Upper lobe of right lung (tissue), 1 donor: ENCODE measurements at regions not wholly inside any gene's neighbourhood (a gene's known extent, or its start where the extent isn't known, plus 50 kb on each side); places are given as distances from the start of the nearest gene placed in this dataset.

ENCODE experiments used
- ATAC-seq: fragments of 200-7000 bp; cut with Tn5 transposase; one replicate; pipeline ENCODE4 v1.9.1; 2020; ENCODE audit warnings: mild to moderate bottlenecking, moderate library complexity
- DNase-seq: peaks from one replicate; pipeline ENCODE4 v3.0.0-alpha.2; 2020
- H3K27ac ChIP-seq: fragments of 200-600 bp; one replicate; pipeline ENCODE4 v1.8.0; 2022
- H3K27me3 ChIP-seq: fragments of 200-600 bp; one replicate; pipeline ENCODE4 v1.8.0; 2022; ENCODE audit warnings: mild to moderate bottlenecking
- H3K36me3 ChIP-seq: fragments of 200-600 bp; one replicate; pipeline ENCODE4 v1.8.0; 2022
- H3K4me1 ChIP-seq: fragments of 200-600 bp; one replicate; pipeline ENCODE4 v1.8.0; 2022
- H3K4me3 ChIP-seq: fragments of 200-600 bp; one replicate; pipeline ENCODE4 v1.8.0; 2022; ENCODE audit warnings: mild to moderate bottlenecking
- H3K9me3 ChIP-seq: fragments of 200-600 bp; one replicate; pipeline ENCODE4 v1.8.0; 2022
- intact Hi-C: fragments of 100-400 bp; cut with DNase I; formaldehyde crosslinking; loops from one replicate; pipeline ENCODE4 v1.11.0; 2022
- TF ChIP-seq, protein P1 (sequence below): fragments of 200-600 bp; IDR thresholded peaks from one replicate; pipeline ENCODE4 v1.8.0; 2022; ENCODE audit warnings: antibody characterized with exemption
- donor health status: DM: no; HTN: yes; CAD: no; lungs with severe emphysema.

DNA sequence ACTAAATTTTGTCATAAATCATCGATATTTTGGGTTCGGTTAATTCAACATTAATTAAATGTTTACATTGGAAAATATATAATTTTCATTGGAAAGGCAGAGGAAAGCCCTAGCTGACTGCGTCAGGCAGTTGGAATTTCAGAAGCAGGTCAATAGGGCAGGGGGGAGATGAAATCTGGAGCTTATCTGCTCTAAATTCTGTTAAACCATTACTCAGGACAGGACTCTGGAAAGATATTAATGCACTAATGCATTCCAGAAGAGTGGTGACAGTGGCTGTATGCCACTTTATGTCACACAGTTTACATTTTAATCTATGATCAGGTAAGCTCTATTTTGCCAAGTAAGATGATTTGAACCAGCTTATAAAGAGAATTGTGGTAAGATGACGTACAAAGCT lies 153.0 kb upstream of the B3GALT2 start:
- TF ChIP-seq, protein P1, sequence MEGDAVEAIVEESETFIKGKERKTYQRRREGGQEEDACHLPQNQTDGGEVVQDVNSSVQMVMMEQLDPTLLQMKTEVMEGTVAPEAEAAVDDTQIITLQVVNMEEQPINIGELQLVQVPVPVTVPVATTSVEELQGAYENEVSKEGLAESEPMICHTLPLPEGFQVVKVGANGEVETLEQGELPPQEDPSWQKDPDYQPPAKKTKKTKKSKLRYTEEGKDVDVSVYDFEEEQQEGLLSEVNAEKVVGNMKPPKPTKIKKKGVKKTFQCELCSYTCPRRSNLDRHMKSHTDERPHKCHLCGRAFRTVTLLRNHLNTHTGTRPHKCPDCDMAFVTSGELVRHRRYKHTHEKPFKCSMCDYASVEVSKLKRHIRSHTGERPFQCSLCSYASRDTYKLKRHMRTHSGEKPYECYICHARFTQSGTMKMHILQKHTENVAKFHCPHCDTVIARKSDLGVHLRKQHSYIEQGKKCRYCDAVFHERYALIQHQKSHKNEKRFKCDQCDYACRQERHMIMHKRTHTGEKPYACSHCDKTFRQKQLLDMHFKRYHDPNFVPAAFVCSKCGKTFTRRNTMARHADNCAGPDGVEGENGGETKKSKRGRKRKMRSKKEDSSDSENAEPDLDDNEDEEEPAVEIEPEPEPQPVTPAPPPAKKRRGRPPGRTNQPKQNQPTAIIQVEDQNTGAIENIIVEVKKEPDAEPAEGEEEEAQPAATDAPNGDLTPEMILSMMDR: no peak
- Histone ChIP-seq H3K27me3 (no peaks in the 10 kb centered on the region), H3K4me3 (no peak overlapping the region), H3K36me3 (no peaks in the 10 kb centered on the region), H3K27ac (no peak overlapping the region), H3K4me1 (no peaks in the 10 kb centered on the region), H3K9me3 (no peaks in the 10 kb centered on the region)
- ATAC-seq (no peak), DNase-seq (no peak)
- intact Hi-C loops: no loop called here

DNA sequence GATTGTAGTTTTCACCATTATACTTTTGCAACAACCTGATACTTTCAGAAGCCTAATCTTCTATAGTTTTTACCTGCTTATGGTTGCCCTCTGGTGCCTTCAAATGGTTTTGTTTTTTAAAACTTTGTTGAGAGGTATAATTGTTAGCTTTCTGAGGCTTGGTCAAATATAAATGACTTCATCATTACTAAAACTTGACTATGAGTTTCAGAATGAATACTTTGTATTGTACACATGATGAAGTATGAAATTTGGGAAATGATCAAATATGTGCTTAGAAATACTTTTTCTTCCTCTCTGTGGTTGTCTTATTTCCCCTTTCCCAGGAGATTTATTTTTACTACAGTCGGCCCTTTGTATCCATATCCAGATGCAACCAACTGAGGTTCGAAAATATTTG lies 151.8 kb upstream of the B3GALT2 start:
- TF ChIP-seq, protein P1: no peak
- no peak for ATAC-seq
- Histone ChIP-seq H3K27ac (no peak overlapping the region), H3K36me3 (no peaks in the 10 kb centered on the region), H3K9me3 (peaks cover 3% of the 10 kb centered on the region), H3K4me3 (no peak overlapping the region), H3K4me1 (no peaks in the 10 kb centered on the region), H3K27me3 (no peaks in the 10 kb centered on the region)
- intact Hi-C loops: no loop called here
- no peak for DNase-seq

DNA sequence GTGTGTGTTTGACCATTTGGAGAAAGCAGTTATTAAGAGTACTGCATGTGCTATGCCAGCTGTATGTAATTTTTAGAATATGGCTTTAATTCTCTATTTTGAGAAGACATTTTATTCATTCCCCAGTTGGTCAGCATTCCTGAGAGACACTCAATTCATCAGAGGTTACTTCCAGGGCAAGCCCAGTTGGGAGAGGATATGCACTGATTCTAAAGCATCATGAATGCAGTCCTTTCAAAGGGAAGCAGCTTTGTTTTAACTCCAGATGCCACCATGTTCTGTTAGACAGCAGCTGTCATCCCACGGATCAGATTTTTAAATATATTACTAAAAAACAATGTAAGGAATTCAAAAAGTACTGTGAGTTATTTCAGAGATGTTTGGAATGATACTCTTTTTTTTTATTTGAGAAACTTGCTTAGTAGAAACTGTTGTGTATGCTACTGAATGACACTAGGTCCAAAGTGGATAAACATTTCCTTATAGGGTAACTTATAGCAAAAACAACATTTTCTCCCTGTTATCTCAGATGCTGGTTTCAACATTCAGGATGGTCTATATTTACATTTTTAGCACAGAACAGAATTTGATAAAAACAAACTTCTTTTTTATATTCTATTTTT lies 149.5 kb upstream of the B3GALT2 start:
- Histone ChIP-seq H3K27me3 (no peaks in the 10 kb centered on the region), H3K9me3 (peaks cover 3% of the 10 kb centered on the region), H3K27ac (no peak overlapping the region), H3K36me3 (no peaks in the 10 kb centered on the region), H3K4me1 (no peaks in the 10 kb centered on the region), H3K4me3 (no peak overlapping the region)
- no peak for DNase-seq
- TF ChIP-seq, protein P1: no peak
- no peak for ATAC-seq
- intact Hi-C loops: no loop called here

DNA sequence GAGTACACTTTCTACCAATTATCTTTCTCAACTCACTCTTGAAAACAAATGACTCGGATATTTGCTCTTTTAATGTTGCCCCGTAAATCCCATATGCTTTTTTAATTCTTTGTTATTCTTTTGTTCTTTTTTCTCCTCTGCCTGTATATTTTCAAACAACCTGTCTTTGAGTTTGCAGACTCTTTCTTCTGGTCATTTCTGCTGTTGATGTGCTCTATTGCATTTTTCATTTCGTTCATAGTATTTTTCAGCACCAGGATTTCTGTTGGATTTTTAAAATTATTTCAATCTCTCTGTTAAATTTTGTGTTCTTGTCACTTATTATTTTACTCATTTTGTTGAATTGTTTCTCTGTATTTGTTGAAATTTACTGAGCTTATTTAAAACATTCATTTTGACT lies 146.8 kb upstream of the B3GALT2 start:
- TF ChIP-seq, protein P1: no peak
- intact Hi-C loops: no loop called here
- Histone ChIP-seq H3K27me3 (no peaks in the 10 kb centered on the region), H3K4me3 (no peak overlapping the region), H3K9me3 (peaks cover 10% of the 10 kb centered on the region), H3K27ac (no peak overlapping the region), H3K4me1 (no peaks in the 10 kb centered on the region), H3K36me3 (no peaks in the 10 kb centered on the region)
- ATAC-seq: no peak
- DNase-seq: no peak

DNA sequence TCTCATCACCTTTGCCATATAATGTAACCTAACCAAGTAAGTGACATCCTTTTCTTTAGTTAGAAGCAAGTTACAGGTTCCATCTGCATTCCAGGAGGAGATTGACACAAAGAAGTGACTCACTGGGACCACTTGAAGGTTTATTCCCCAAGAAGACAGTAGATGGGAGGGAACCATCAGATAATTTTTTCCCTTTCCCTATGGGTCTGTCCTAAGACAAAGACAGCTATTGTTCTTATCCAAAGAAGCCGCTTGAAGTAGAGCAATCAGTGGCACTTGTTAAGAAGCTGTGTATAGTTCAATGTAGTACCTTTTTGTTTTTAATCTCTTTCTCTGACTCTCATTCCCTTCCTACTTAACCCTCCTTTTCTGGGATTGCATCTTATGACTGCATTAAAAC lies 139.9 kb upstream of the B3GALT2 start:
- intact Hi-C loops: no loop called here
- H3K27ac ChIP-seq: no peak overlapping the region
- TF ChIP-seq, protein P1: no peak
- ATAC-seq (no peak), DNase-seq (no peak)
- peaks cover 7% of the 10 kb centered on the region for H3K9me3 ChIP-seq
- H3K4me3 ChIP-seq: no peak overlapping the region
- H3K27me3 ChIP-seq: no peaks in the 10 kb centered on the region
- H3K4me1 ChIP-seq: no peaks in the 10 kb centered on the region
- H3K36me3 ChIP-seq: no peaks in the 10 kb centered on the region

DNA sequence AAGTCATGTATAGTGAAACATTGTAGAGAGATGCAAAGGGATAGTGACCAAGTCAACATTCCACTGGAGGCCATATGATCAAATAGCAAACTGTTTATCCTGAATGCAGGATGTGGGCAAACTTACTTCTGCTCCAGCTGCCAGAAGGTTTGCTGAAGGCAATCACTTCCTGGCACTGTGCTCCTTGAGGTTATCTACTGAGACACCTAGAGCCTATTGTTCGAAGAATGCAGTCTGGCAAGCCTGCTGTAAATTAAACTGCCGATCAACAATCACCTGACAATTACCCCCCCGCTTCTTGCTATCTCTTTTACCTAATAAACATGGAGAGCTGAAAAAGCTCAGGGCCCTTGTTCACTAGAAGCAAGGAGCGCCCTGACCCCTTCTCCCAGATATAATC lies 139.4 kb upstream of the B3GALT2 start:
- H3K27me3 ChIP-seq: no peaks in the 10 kb centered on the region
- DNase-seq: no peak
- H3K36me3 ChIP-seq: no peaks in the 10 kb centered on the region
- intact Hi-C loops: no loop called here
- H3K4me3 ChIP-seq: no peak overlapping the region
- no peak for ATAC-seq
- no peaks in the 10 kb centered on the region for H3K4me1 ChIP-seq
- peaks cover 7% of the 10 kb centered on the region for H3K9me3 ChIP-seq
- H3K27ac ChIP-seq: no peak overlapping the region
- TF ChIP-seq, protein P1: no peak
